RPMI7951 (cell line): ENCODE measurements at regions not wholly inside any gene's neighbourhood (a gene's known extent, or its start where the extent isn't known, plus 50 kb on each side); places are given as distances from the start of the nearest gene placed in this dataset.
"Not testable (repeated sequence)": the region's sequence is repeated elsewhere in the genome, so short reads cannot be mapped to it uniquely, and the experiment has no call there.

Source experiments
- DNase-seq: peaks from one replicate; pipeline ENCODE4 v3.0.0-alpha.2; 2012; ENCODE audit warnings: low read depth

DNA sequence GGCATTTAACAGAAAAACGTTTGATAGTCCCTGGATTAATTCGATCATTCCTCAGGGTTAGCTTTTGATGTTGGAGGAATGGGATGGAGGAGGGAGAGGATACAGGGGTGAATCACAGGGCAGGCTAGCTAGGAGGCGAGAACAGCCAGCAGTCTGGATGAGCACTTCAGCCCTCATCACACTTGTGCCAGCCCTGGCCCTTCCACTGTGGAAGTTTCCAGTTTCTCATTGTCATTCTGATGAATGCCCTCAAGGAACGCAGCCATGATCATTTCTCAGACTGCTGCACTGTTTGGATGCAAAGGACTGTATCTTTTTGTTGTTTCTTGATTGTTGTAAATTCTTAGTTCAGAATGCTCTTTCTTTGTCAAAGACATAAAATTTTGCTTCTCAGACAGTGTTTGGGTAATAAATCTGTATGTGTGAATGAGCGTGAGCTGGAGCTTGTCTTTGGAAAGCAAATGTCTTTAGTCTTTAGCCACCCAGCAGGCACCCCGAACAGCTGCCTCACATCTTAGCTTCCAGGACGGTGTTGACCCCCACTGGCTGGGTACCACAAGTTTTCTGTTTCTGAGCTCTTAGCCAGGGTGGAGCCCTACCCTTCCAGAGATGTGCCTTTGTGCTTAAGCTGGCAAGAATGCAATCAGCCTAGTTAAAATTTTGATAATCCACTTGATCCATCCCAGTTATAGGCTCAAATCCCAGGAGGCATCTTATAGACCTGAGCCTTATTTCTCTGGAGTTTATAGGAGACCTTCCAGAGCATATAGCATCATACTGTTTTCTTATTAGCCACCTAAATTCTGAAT is 121.1 kb downstream of the PDCD6IP start:
- DNase-seq: peak; percentile 13

DNA sequence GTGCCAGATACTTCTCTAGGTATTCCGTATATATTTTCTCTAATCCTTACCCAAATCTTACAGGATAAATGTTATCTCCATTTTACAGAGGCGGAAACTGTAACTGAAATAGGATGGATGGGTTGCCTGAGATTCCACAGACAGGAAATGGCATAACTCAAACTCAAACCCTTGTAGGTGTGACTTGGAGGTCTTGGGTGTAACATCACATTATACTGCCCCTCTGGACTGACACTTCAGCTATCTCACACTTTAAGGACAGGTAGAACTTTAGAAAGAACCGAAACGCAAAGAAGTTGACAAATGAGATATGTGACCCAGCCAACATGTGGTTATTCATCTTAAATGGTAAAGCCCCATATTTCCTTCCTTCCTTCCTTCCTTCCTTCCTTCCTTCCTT is 122.1 kb downstream of the PDCD6IP start:
- DNase-seq: no peak

- no peak for DNase-seq
Observed at GRCh38 chr3:33921608-33922007, 123.2 kb downstream of the PDCD6IP start.

DNA sequence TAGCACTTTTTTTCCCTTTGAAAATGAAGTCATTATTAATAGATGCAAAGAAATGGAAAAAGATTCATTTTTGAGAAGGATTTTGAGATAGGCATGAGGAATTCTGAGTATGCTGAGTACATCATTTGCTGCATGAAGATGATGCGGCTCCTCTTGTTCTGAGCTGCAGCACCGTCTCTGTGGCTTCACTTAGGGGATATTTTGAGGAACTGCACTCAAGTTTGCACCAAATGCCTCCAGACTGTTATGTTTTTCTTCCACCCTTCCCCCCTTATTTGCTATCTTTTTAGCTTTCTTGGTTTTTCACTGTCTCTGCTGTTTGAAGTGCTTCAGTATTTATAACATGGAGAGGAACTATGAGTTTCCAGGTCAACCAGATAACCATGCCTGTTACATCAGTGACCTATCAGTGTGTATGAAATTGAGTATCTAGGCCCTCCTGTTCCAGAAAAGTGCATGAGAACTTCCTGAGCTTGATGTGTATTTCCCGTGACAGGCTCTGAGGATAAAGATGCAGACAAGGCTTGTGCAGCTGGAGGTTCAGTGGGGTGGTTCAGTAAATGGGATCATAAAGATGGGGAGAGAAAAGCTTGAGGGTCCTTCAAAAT is 128.7 kb downstream of the PDCD6IP start:
- DNase-seq: no peak

- DNase-seq: no peak
Observed at GRCh38 chr3:33929813-33930212, 131.4 kb downstream of the PDCD6IP start.

- DNase-seq: no peak
Observed at GRCh38 chr3:33931512-33931911, 133.1 kb downstream of the PDCD6IP start.

- DNase-seq: no peak
Observed at GRCh38 chr3:33932010-33932764, 133.8 kb downstream of the PDCD6IP start.

- no peak for DNase-seq
Observed at GRCh38 chr3:33936171-33936920, 137.9 kb downstream of the PDCD6IP start.

DNA sequence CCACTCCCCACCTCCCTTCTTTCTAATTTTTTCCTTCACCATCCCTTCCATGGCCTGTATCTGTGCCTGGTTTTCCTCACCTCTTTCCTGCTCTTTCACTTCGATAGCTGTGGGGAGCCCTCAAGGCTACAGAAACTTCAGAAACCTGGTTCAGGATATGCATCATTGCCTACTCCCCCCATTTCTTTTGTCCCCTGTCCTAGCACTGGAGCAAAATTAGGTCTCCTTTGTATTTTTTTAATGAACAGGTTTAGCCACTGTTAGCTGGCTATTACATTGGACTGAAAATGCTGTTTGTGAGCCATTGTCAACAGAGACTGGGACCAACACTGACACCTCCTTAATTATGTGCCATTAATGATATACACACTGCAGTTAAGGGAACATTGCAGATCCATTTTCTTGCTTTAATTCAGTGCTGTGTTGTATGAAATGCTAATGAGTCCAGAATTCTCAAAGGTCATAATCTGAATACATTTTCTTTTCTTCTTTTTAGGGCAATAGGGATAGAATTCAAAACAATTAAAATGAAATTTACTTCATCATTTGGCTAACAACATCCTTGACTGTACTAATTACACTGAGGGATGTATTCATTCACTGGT is 138.6 kb downstream of the PDCD6IP start:
- no peak for DNase-seq

- no peak for DNase-seq
Observed at GRCh38 chr3:33937628-33938027, 139.2 kb downstream of the PDCD6IP start.

DNA sequence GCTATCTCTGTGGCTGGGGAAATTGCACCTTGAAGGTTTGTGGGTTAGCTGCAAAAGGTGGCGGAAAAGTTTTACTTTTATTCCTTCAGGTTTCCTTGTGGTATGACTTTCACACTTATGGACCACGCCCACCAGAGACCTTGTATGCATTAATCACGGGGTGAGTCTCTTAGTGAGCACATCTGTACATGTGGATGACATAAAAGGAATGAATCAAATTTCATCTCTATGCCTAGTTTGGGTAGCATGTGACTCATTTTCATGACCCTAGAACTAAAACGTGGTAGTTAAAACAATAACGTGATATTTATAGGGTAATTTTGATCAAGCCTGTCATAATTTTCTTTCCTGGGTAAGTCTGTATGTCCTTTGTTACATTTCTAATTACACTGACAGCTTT is 141.7 kb downstream of the PDCD6IP start:
- no peak for DNase-seq

GRCh38 chr3:33940736-33941135 is 142.3 kb downstream of the PDCD6IP start:
- no peak for DNase-seq

DNA sequence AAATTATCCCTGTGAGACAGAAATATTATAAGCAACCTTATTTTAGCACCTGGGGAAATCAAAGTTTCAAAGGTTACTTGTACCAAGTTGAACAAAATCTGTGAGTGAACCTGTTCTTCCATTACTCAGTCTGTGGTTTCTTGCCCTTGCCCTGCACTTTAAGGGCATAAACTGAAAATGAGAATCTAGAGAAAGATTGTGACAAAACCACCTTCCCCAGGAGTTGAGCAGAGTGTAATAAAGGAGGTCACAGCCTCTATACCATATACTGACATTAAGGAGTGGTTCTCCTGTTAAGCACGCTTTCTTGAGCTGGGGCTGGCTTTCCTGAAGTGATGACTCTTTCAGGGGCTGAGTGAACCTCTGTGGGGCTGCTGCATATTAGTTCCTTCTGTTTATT is 143.4 kb downstream of the PDCD6IP start:
- no peak for DNase-seq

- DNase-seq: no peak
Observed at GRCh38 chr3:33942483-33943150, 144.2 kb downstream of the PDCD6IP start.

- no peak for DNase-seq
Observed at GRCh38 chr3:33943277-33943676, 144.8 kb downstream of the PDCD6IP start.

- DNase-seq: not testable (repeated sequence)
Observed at GRCh38 chr3:33946612-33947011, 148.2 kb downstream of the PDCD6IP start.

DNA sequence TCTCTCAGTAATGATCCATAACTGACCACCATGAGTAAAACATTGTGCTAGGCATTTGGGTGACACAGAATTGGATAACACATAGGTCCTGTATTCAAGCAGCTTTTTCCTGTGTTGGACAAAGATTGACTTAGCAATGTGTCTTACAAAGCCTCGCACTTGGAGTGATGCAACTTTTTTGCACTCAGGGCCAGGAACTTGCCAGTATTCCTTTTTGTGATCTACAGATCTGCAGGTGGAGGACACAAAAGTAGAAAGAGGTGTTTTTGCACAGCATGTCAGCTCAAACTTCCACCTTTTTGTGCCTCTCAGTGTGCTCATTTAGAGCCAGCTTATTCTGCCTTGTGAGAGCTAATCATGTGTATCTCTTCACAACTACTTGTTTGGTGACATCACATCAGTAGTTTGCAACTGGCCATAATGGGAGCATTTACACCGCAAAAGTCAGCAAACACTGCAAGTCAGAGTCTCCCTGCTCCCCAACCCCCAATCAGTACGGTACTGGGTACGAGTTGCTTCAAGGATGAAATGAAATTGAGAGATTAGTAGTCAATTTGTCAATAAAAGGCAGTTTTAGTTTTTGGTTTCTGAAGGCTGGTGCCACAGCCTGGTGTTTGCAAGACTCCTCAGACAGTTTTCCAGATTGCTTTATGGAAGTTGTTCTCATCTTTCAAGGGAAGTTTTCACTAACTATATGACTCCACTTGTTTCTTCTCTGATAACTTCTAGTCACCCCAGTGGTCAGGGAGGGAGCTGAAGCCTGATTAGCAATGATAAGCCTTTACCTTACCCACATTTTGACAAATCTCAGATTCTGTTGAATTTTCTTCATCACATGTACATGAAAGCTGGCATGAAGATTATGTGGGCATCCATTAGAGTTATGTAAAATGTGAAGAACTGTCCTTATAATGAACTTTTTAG is 149.1 kb downstream of the PDCD6IP start:
- DNase-seq: no peak

GRCh38 chr3:33949074-33949473 is 150.6 kb downstream of the PDCD6IP start:
- DNase-seq: no peak

- peak; percentile 4 for DNase-seq
Observed at GRCh38 chr3:33954956-33955355, 156.5 kb downstream of the PDCD6IP start.

- DNase-seq: no peak
Observed at GRCh38 chr3:33956206-33956605, 157.8 kb downstream of the PDCD6IP start.
